ENCODE measurements at regions not wholly inside any gene's neighbourhood (a gene's known extent, or its start where the extent isn't known, plus 50 kb on each side); places are given as distances from the start of the nearest gene placed in this dataset.

GRCh38 chr18:56479841-56480240 lies 158.6 kb downstream of the TXNL1 start:
- H3K4me3 ChIP-seq (ENCODE audit: low read depth, low read length) = no peak overlapping the region
- no peak for DNase-seq (ENCODE audit: low read depth)
- no peak for TF ChIP-seq CTCF (IDR thresholded peaks at IDR 0.05; ENCODE audit: control insufficient read depth, extremely low read depth, insufficient read depth)

GRCh38 chr18:56475250-56475649 lies 163.1 kb downstream of the TXNL1 start:
- no peak for DNase-seq (ENCODE audit: low read depth)
- TF ChIP-seq CTCF (IDR thresholded peaks at IDR 0.05; ENCODE audit: control insufficient read depth, extremely low read depth, insufficient read depth) = no peak
- no peak overlapping the region for H3K4me3 ChIP-seq (ENCODE audit: low read depth, low read length)

GRCh38 chr18:56473400-56474024 lies 164.9 kb downstream of the TXNL1 start:
- DNase-seq (ENCODE audit: low read depth) = no peak
- H3K4me3 ChIP-seq (ENCODE audit: low read depth, low read length) = no peak overlapping the region
- TF ChIP-seq CTCF (IDR thresholded peaks at IDR 0.05; ENCODE audit: control insufficient read depth, extremely low read depth, insufficient read depth) = no peak

- no peak for TF ChIP-seq CTCF (IDR thresholded peaks at IDR 0.05; ENCODE audit: control insufficient read depth, extremely low read depth, insufficient read depth)
- H3K4me3 ChIP-seq (ENCODE audit: low read depth, low read length) = no peak overlapping the region
- DNase-seq (ENCODE audit: low read depth) = no peak
Observed at GRCh38 chr18:56470406-56471351, 167.7 kb downstream of the TXNL1 start.

- TF ChIP-seq CTCF (IDR thresholded peaks at IDR 0.05; ENCODE audit: control insufficient read depth, extremely low read depth, insufficient read depth) = no peak
- no peak for DNase-seq (ENCODE audit: low read depth)
- H3K4me3 ChIP-seq (ENCODE audit: low read depth, low read length) = no peak overlapping the region
Observed at GRCh38 chr18:56469582-56469981, 168.8 kb downstream of the TXNL1 start.

- no peak for DNase-seq (ENCODE audit: low read depth)
- H3K4me3 ChIP-seq (ENCODE audit: low read depth, low read length) = no peak overlapping the region
- no peak for TF ChIP-seq CTCF (IDR thresholded peaks at IDR 0.05; ENCODE audit: control insufficient read depth, extremely low read depth, insufficient read depth)
Observed at GRCh38 chr18:56468396-56468795, 170.0 kb downstream of the TXNL1 start.

All from LNCaP clone FGC (cell line).